Neural cell (in vitro differentiated cells): ENCODE measurements at regions not wholly inside any gene's neighbourhood (a gene's known extent, or its start where the extent isn't known, plus 50 kb on each side); places are given as distances from the start of the nearest gene placed in this dataset.

Experiments
- EP300 ChIP-seq: fragments of 450-650 bp; conservative IDR thresholded peaks from 2 replicates; pipeline ENCODE4 v1.6.1; 2014; ENCODE audit warnings: antibody characterized with exemption, mild to moderate bottlenecking, moderate library complexity; ENCODE audit not compliant: poor library complexity, severe bottlenecking
- EZH2 ChIP-seq: fragments of 200-600, 300-800 bp; shearing (Covaris generic), sonication (generic); IDR thresholded peaks from 2 replicates; pipeline ENCODE4 v1.6.1; 2014; ENCODE audit warnings: antibody characterized with exemption, low read length, borderline replicate concordance, mild to moderate bottlenecking; ENCODE audit not compliant: insufficient read depth, poor library complexity, severe bottlenecking
- POLR2AphosphoS5 ChIP-seq: IDR thresholded peaks from 2 replicates; pipeline ENCODE4 v1.6.1; 2012
- RAD21 ChIP-seq: fragments of 450-650 bp; conservative IDR thresholded peaks from 2 replicates; pipeline ENCODE4 v1.6.1; 2014; ENCODE audit warnings: antibody characterized with exemption, mild to moderate bottlenecking, moderate library complexity
- SMC3 ChIP-seq: fragments of 450-650 bp; conservative IDR thresholded peaks from 2 replicates; pipeline ENCODE4 v1.6.1; 2014; ENCODE audit warnings: antibody characterized with exemption, mild to moderate bottlenecking, moderate library complexity; ENCODE audit not compliant: poor library complexity
- TAF1 ChIP-seq: IDR thresholded peaks from 2 replicates; pipeline ENCODE4 v1.6.1; 2012; ENCODE audit warnings: low read depth
- TF ChIP-seq, protein P1 (sequence below): fragments of 450-650 bp; IDR thresholded peaks from 2 replicates; pipeline ENCODE4 v1.5.1; 2014; ENCODE audit warnings: antibody characterized with exemption, mild to moderate bottlenecking, moderate library complexity; ENCODE audit not compliant: poor library complexity, severe bottlenecking
- TF ChIP-seq, protein P2 (sequence below): IDR thresholded peaks from 2 replicates; pipeline ENCODE4 v1.6.1; 2012; ENCODE audit warnings: borderline replicate concordance

DNA sequence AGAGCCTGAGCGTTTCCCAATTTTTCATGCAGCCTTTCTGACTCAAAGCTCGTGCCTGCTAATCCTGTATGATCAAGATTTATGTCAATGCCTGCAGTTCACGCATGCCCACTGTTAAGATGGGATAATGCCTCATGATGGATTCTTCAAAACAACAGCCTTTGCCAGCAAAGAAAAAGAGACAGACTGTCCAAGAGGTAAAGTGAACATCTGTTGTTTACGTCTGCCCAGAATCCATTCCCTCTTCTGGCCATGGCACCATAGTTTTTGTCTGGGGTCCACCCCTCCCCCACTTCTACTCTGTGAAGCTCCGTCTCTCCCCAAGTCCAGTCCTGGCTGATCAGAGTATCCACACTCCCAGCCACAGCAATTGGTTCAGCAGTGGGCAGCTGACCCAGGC, 91.9 kb upstream of the EYA2 start:
- TF ChIP-seq TAF1: no peak
- TF ChIP-seq, protein P1, sequence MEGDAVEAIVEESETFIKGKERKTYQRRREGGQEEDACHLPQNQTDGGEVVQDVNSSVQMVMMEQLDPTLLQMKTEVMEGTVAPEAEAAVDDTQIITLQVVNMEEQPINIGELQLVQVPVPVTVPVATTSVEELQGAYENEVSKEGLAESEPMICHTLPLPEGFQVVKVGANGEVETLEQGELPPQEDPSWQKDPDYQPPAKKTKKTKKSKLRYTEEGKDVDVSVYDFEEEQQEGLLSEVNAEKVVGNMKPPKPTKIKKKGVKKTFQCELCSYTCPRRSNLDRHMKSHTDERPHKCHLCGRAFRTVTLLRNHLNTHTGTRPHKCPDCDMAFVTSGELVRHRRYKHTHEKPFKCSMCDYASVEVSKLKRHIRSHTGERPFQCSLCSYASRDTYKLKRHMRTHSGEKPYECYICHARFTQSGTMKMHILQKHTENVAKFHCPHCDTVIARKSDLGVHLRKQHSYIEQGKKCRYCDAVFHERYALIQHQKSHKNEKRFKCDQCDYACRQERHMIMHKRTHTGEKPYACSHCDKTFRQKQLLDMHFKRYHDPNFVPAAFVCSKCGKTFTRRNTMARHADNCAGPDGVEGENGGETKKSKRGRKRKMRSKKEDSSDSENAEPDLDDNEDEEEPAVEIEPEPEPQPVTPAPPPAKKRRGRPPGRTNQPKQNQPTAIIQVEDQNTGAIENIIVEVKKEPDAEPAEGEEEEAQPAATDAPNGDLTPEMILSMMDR: no peak
- TF ChIP-seq EZH2: no peak
- TF ChIP-seq RAD21: no peak
- TF ChIP-seq POLR2AphosphoS5: no peak
- TF ChIP-seq EP300: no peak
- TF ChIP-seq, protein P2, sequence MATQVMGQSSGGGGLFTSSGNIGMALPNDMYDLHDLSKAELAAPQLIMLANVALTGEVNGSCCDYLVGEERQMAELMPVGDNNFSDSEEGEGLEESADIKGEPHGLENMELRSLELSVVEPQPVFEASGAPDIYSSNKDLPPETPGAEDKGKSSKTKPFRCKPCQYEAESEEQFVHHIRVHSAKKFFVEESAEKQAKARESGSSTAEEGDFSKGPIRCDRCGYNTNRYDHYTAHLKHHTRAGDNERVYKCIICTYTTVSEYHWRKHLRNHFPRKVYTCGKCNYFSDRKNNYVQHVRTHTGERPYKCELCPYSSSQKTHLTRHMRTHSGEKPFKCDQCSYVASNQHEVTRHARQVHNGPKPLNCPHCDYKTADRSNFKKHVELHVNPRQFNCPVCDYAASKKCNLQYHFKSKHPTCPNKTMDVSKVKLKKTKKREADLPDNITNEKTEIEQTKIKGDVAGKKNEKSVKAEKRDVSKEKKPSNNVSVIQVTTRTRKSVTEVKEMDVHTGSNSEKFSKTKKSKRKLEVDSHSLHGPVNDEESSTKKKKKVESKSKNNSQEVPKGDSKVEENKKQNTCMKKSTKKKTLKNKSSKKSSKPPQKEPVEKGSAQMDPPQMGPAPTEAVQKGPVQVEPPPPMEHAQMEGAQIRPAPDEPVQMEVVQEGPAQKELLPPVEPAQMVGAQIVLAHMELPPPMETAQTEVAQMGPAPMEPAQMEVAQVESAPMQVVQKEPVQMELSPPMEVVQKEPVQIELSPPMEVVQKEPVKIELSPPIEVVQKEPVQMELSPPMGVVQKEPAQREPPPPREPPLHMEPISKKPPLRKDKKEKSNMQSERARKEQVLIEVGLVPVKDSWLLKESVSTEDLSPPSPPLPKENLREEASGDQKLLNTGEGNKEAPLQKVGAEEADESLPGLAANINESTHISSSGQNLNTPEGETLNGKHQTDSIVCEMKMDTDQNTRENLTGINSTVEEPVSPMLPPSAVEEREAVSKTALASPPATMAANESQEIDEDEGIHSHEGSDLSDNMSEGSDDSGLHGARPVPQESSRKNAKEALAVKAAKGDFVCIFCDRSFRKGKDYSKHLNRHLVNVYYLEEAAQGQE: no peak
- no peak for TF ChIP-seq SMC3
